ENCODE measurements at regions not wholly inside any gene's neighbourhood (a gene's known extent, or its start where the extent isn't known, plus 50 kb on each side); places are given as distances from the start of the nearest gene placed in this dataset.
"Not testable (repeated sequence)": the region's sequence is repeated elsewhere in the genome, so short reads cannot be mapped to it uniquely, and the experiment has no call there.

DNA sequence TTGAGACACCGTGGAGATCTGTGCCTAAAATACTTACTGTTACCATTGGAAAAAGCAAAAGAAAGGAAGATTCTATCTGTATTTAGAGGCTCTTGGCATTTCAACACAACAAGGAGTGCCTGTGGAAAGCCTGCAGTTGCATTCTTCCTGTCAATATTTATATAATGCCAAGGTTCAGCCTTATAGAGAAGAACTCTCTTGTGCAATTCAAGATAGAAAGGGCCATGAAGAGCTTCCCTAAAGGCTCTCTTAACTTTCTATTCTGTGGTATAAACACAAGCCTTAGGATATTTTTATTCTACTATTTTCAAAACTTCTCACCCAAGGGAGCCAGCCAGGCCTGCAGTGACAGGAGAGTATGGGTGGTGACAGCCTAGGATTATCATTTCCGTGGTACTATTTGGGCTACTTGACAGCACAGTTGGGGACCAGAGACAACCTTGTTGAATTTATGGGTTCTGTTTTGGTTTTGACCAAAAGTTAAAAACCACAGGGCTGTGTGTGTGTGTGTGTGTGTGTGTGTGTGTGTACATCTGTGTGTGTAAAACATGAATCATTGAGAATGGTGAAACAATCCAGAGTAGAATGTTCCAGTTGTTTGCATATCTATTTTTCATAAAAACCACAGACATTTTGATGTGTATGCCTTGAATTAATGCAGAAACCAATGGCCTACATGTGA, 700.9 kb upstream of the SLC35B3 start:
- no peak for DNase-seq

DNA sequence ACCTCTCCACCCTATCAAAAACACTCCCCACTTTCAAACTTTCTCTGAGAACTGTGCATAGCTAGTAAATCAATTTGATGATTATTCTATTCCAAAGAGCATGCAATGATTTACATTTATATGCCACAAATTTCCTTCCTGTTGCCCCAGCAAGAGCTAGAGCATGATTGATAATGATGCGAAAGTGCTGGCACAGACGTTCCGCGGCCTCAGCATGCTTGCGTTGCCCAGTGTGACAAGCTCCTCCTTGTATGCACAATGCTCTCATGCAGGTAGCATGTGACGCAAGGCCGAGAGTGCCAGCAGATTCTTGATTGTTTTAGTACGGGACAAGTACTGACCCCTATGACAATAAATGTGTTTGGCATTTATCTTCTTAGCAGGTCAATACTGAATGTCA, 696.3 kb upstream of the SLC35B3 start:
- DNase-seq: no peak

DNA sequence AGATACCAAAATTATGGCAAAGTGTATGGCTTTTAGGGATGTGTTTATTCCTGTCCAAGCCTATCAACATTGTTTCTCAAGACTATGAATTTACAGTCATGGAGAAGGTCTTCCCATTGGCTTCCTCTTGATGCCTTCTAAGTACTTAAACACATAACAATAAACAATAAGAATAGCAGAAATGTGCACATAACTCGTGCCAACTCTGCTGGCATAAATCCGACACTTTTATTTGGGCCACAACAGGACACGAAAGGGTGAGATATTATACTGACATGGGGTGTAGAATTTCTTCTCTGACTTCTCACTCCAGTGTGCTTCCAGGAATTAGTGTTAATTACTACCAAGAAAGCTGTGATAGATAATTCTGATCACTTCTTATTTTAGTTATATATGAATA, 695.9 kb upstream of the SLC35B3 start:
- DNase-seq: no peak

DNA sequence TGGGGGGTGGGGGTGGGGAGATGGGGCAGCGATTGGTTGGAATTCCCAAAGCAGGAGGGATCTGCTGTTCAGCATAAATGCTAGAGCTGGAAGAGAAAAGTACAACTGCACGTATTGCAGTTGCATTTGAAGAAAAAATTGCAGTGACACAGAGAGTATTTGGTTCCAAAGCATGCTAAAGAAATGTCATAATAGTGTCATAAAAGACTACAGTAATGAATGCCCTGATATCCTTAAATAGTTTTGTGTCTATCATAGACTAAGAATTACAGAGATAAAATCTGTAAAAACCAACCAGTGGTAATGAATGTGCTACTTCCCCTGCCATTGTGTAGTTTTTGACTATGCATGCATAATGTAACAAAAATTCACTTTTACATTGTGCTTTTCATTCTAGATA, 693.6 kb upstream of the SLC35B3 start:
- DNase-seq: no peak

DNA sequence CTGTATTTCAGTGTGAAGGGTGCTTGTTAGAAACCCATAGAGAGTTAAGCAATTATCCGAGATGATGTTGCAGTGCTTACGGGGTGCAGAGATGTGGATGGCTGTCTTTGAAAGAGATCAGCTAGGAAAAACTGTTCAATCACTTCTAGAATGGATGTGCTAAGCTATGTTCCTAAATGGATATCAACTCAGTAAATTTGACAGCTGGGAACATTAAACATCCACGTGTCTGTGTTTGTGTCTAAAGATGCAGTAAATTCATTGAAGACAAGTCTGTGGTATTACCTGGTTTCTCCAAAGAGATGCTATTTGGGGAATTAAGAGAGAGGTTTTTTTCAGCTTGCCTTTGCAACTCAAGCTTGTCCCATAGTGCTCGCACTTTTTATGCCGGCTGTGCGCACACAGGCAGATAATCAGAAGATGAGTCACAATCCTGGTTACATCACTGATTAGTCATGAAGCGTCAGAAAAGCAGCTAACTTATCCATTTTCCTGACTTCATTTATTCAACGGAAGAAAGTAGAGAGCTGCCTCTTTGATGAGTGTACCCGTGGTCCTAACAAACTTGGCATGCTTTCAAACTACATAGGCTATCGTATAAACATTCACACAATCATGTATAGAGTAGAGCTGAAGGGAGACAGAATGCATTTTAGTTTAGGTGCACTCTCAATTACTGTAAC, 691.7 kb upstream of the SLC35B3 start:
- no peak for DNase-seq

DNA sequence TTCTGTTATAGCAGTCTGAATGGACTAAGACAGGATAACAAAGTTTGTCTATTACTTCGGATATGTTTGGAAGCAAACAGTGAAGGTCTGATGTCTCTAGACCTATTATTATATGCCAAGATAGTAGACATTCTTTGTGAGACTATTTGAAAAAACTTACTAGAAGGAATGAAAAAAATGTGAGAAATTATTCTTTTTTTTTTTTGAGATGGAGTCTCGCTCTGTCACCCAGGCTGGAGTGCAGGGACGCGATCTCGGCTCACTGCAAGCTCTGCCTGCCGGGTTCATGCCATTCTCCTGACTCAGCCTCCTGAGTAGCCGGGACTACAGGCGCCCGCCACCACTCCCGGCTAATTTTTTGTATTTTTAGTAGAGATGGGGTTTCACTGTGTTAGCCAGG, 690.7 kb upstream of the SLC35B3 start:
- not testable (repeated sequence) for DNase-seq

DNA sequence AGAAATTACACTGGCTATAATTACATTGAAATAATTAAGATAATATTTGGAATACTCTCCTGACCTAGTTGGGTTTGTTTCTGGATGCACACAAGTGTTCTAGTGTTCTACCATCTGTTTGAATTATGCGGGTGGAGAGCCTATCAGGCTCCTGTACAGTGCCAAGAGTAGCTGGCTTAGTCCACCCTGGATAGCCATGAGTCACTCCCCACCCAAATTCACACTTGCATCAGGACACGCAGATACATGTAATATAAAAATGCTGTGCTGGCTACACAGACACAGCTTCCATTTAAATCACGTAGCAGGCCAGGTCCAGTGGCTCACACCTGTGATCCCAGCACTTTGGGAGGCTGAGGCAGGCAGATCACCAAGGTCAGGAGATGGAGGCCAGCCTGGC, 686.2 kb upstream of the SLC35B3 start:
- no peak for DNase-seq

DNA sequence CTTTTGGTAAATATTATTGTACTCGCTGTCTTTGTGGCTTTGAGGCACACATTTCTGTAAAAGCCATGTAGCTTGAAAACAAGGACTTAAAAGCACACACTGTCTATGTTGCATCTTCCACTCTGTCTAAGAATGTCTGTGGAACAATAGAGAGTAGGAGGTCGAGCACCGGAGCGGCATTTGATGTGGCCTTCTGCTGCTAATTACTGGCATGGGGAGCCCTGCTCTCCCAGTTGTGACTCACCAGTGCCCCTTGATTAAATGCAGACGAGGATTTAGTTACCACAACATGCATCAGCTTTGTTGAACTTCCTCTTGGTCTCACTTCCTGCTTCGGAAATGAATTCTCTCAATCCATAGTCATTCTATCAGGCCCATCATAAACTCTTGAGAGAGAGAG, 680.7 kb upstream of the SLC35B3 start:
- no peak for DNase-seq

DNA sequence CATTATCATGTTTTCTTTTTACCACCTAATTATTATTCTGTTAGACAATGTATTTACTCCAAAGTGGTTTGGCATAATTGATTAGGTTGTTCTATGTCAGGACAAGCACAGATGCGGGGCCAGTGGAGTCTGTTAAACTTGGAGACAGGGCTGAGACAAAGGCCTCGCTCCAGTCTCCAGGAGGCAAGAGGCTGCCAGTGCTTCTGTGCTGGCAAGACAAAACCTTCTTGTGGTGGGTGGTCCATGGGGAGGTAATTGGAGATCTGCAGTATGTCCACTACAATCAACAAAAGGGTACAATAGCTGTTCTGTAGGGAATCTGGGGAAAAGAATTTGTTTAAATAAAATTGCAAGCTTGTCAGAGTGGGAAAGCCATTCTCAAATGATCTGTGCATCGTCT, 677.2 kb upstream of the SLC35B3 start:
- no peak for DNase-seq

DNA sequence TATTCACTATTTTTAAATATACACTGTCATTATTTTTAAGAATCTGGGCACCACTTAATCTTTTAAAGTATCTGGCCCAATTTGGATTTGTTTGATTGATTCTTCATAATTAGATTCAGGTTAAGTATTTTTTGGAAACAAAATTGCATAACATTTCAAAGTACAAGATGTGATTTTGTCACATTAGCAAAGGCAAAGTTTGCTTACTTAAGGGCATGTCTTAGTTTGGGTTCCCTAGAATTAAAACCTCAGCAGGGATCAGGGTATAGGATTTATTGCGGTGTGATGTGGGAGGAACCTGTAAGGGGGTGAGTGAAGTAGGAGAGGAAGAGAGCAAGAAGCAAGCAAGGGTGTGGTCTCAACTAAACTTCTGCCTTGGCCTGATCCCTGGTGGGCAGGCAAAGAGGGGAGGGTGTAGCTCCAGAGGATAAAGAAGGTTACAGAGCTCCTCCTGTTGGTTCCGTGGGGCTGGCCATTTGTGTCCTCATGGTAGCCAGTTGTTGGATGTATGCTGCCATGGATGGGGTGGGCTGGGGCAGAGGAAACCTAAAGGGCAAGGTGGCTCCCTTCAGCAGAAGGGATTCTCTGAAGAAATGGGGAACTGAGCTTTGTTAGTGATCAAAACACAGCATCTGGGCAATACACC, 668.7 kb upstream of the SLC35B3 start:
- DNase-seq: no peak

DNA sequence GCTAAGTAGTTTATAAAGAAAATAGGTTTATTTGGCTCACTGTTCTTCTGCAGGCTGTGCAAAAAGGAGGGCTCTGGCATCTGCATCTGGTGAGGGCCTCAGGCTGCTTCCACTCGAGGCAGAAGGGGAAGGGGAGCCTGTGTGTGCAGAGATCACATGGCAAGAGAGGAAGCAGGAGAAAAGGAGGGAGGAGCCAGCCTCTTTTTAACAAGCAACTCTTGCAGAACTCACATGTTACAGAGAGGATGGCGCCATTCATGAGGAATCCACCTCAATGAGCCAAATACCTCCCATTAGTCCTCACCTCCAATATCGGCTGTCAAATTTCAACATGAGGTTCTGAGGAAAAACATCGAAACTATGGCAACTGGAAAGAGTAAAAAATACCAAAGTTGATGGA, 666.6 kb upstream of the SLC35B3 start:
- no peak for DNase-seq

DNA sequence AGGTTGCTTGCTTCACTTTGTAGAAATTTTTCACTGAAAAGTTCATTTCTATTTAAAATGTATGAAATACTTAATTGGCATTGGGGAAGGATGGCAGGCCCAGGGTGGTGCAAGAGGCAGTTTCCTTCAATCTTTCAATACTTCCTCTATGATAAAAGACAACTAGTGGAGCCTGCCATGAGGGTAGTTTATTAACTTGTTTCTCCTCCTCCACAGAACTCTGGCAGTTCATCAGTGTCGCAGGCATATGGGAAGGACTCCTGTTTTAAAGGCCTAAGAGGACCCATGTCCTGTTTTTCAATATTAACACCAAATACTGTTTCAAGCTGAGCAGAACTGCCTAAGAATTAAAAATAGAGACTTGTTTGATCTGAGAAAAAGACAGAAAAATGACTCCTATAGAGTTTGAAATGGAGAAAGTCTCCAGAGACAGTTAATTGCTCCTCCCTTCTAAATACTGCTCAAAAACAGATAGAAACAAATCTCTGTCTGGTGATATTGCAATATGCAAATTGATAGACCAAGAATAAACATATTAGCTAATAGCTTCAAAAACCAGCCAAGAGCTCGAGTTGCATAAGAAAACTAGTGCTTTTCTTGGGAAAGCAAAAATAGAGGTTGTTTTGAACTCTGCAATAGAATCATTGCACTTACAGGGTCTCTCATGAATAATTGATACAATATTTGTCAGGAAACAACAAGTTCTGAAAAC, 665.7 kb upstream of the SLC35B3 start:
- no peak for DNase-seq

DNA sequence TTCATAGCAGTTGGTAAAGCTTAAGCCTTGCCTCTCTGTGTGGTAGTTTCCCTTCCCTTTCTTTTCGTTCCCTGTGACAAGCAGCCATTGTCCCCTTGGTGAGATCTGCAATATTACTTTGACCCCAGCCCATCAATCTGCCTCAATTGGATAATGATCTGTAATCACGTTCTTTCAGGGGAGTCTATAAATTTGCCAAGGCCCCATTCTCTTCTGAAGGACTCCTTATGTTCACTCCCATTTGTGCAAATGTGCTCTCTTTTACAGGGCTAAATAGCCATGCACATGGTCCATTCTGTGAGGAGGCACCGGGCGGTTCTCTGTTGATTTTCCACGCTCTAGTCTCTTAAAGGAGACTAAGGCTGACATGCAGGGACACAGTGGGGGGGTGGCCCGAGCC, 660.4 kb upstream of the SLC35B3 start:
- DNase-seq: no peak

DNA sequence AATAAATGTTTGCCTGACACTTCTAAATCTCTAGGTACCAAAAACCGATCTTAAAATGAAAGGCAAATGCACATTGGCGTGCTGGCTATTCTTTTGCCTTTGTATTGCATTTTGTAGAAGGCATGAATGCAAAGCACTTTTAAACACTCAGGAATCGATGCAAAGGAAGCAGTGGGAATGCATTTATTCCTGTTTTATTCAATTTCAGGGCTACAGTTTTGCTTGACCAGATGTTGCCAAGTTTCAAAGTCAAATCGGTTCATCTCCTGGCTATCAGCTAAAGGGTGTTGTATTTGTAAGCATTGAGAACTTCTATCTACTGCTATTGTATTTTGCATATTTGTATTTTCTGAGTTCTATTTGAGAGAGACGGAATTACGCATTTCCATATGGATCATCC, 659.8 kb upstream of the SLC35B3 start:
- no peak for DNase-seq

DNA sequence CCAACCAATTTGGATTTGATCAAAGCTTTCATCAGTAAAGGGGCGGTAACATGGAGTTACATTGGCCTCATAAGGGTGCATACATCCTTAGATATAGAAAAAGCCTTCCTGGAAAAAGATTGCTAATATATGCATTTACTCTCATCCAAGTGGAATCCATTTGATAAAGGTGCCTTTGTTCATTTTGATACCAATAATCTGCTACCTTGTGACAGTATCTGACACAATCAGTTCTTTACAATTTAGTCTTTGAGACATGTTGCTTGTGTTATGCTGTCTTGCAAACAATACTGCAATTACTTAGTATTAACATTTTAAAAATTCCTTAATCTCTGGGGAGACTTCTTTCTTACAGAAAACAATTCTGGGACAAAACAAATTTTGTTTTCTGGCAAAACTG, 654.4 kb upstream of the SLC35B3 start:
- no peak for DNase-seq

DNA sequence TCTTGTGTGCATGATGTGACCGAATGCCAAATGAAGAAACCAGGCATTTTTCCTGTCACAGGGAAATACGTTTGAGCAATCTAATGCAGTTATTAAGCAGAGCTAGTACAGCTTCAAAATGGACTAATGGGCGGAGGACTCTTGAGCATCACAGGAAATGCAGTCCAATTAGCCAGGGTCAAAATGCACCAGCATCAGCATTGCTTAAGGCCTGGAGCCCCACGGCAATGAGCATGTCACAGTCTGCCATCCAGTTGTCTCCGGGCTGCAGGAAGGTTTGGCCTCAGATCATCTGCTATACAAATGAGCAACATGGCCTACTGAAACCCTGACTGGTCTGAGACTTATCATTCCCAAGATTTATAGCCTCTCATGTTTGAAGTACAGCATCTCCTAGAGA, 652.1 kb upstream of the SLC35B3 start:
- DNase-seq: no peak

DNA sequence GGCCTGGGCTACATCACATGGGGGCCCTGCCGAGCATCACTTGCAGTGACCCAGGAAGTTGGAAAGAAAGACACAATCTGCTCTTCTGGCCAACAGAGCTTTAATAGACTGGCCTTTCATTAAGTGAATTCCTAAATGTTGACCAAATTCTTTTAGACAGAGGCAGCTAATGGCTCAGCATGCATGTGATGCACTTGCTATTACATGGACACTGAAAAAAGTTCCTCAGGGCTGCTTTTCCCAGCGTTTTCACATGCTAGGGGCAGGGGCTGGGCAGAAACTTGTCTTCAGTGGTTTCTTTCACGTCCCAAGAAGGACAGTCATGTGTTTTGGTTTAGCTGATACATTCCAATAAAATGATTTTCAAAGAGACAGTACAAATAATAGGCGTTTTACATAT, 651.0 kb upstream of the SLC35B3 start:
- no peak for DNase-seq

DNA sequence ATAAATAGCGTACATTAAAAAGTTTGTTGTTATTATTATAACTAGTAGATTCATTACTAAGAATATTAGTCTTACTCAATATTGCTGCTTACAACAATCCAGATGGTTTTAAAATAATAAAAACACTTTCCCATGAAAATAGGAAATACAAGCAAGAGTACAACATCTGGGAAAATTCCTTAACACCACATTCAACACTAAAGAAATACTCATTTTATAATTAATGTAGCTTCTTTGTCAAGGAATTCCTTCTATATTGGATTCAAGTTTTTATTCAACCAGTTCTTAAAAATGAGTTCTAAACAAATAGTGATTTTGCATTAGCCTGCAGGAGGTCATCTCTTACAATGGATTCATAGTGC, 650.3 kb upstream of the SLC35B3 start:
- no peak for DNase-seq

DNA sequence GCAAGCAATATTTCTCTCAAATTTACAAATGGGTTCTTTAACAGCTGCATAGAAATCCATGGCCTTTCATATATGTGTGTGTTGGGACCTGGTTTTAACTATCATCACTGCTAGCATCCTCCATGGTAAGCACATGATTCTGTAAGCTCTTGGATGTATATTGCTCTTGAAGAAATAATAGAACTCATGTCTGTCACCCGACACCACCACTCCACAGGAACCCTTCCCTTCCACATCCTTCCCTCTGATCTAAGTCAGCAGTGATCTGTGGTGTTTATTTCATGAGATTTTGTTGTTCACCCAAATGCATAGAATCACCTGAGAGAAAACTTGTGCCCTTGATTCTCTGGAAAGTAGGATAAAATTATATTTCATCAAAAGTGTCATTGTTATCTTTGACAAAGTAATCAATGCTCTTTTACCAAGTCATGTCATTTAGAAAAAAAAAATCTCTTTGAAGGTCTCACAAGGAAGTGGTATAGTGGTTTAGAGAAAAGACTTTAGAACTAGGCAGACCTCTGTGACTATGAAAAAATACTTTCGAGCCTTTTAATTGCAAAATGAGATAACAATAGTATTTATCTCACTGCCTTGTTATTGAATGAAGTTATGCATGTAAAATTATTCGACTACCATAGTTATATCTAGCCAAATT, 649.8 kb upstream of the SLC35B3 start:
- no peak for DNase-seq

DNA sequence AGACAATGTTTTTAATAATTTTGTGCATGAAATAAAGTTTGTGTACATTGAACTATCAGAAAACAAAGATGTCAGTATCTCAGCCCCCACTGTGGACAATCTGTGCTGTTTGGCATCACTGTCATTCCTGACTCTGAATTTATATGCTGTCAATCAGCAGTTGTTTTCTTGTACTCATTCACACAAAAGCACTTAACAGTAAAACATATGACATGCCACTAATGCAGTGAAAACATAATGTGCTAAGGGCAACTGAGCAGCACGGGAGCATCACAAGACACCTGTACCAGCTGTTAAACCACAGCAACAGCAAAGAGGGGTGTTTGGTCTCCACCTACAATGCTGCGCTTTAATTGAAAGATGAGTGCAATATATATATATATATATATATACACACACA, 647.8 kb upstream of the SLC35B3 start:
- DNase-seq: no peak

DNA sequence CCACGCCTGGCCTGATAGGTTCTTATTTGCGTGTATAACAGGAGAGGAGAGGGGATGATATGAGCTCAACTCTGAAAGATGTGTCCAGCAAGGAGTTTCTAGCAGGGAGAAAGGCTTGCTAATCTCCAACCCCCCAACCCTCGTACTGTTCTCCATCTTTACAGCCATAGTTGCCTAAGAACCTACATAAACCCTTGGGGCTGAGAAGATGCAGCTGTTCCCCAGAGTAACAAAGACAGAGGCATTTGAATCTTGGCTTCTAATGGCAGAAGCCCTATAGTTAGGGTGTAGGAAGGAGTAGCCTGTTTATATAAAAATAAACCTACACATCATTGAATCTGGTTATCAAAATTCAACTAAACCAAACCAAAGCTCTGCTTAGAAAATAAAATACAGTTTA, 631.4 kb upstream of the SLC35B3 start:
- no peak for DNase-seq

DNA sequence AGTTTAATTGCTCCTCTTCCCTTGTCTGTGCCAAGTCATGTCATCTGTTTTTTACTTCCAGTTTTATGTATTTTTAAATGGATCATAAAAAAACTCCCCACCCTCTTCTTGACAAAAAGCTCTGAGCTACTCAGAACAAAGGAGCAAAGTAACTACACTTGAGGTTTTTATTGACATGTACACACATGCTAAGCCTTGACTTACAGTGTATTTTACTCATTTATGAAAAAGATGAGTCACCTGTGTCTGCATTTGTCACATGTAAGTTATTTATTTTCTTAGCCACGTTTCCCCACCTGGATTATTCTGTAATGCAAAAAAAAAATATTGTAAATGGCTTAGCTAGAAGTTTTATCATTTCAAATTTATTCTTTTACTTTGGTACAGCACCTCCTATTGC, 628.8 kb upstream of the SLC35B3 start:
- DNase-seq: no peak

DNA sequence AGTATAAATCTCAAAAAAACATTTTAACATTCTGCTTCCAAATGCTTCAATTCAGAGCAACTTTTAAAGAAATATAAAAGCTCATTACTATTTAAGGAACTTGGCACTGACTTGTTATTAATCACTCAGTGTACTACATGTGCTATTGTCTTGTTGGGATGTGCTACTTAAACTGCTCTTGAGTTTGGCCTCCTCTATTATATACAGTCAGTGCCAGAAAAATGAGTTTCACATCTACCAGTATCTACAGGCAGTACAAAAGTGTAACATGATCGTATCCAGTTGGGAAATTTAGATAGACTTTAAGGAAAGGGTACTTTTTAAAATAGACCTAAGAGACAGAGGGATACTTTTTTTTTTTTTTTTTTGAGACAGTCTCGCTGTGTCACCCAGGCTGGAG, 627.3 kb upstream of the SLC35B3 start:
- no peak for DNase-seq
